ENCODE measurements at regions not wholly inside any gene's neighbourhood (a gene's known extent, or its start where the extent isn't known, plus 50 kb on each side); places are given as distances from the start of the nearest gene placed in this dataset.
A peak's percentile ranks its signal among the peaks of the same experiment; 100 is the strongest.
"Not testable (repeated sequence)": the region's sequence is repeated elsewhere in the genome, so short reads cannot be mapped to it uniquely, and the experiment has no call there.

DNA sequence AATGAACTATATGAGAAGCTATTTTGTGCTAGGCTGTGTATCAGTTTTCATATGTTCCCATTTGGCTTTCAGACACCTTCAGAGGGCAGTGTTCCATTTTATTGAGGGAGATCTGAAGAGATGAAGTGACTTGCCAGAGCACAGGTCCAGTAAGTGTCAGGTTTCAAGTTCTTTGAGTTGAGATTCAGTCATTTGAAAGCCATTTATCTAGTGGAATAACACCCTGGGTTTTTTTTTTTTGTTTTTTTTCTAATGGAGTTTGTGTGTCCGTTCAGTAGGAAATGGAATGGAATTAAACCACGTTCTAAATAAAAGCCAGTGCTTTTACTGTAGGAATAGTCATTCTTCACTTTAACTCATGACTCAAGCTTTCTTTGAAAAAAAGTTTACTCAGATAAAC, 652.9 kb upstream of the USP24 start:
- no peak overlapping the region for H3K4me3 ChIP-seq (ENCODE audit: low read depth, low read length)
- TF ChIP-seq, protein P1, sequence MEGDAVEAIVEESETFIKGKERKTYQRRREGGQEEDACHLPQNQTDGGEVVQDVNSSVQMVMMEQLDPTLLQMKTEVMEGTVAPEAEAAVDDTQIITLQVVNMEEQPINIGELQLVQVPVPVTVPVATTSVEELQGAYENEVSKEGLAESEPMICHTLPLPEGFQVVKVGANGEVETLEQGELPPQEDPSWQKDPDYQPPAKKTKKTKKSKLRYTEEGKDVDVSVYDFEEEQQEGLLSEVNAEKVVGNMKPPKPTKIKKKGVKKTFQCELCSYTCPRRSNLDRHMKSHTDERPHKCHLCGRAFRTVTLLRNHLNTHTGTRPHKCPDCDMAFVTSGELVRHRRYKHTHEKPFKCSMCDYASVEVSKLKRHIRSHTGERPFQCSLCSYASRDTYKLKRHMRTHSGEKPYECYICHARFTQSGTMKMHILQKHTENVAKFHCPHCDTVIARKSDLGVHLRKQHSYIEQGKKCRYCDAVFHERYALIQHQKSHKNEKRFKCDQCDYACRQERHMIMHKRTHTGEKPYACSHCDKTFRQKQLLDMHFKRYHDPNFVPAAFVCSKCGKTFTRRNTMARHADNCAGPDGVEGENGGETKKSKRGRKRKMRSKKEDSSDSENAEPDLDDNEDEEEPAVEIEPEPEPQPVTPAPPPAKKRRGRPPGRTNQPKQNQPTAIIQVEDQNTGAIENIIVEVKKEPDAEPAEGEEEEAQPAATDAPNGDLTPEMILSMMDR (IDR thresholded peaks at IDR 0.05; ENCODE audit: insufficient read depth, low read length): no peak
- peak; percentile 55 for DNase-seq (ENCODE audit: low read depth)

- no peak for DNase-seq (ENCODE audit: low read depth)
- H3K4me3 ChIP-seq (ENCODE audit: low read depth, low read length): no peak overlapping the region
- TF ChIP-seq, protein P1 (IDR thresholded peaks at IDR 0.05; ENCODE audit: insufficient read depth, low read length): no peak
These were observed 652.2 kb upstream of the USP24 start for GRCh38 chr1:55867304-55867843.

DNA sequence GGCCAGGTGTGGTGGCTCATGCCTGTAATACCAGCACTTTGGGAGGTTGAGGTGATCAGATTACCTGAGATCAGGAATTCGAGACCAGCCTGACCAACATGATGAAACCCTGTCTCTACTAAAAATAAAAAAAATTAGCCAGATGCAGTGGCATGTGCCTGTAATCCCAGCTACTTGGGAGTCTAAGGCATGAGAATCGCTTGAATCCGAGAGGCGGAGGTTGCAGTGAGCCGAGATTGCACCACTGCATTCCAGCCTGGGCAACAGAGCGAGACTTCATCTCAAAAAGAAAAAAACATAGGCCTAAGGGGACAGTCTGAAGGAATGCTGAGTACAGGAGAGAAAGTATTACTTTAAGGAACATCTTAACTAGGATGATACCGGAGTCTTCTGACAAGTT, 650.6 kb upstream of the USP24 start:
- DNase-seq (ENCODE audit: low read depth); H3K4me3 ChIP-seq (ENCODE audit: low read depth, low read length): not testable (repeated sequence)

DNA sequence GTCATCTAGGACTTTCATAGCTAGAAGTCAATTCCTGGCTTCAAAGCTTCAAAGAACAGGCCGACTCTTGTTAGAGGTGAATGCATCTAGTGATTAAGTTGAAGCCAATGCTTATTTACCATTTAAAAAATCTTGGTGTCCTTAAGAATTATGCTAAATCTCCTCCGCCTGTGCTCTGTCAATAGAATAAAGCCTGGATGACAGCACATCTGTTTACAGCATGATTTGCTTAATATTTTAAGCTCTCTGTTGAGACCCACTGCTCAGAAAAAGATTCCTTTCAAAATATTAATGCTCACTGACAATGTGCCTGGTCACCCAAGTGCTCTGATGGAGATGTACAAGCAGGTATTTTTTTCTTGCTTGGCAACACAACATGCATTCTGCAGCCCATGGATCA, 649.1 kb upstream of the USP24 start:
- TF ChIP-seq, protein P1 (IDR thresholded peaks at IDR 0.05; ENCODE audit: insufficient read depth, low read length): no peak
- DNase-seq (ENCODE audit: low read depth): no peak
- no peak overlapping the region for H3K4me3 ChIP-seq (ENCODE audit: low read depth, low read length)

DNA sequence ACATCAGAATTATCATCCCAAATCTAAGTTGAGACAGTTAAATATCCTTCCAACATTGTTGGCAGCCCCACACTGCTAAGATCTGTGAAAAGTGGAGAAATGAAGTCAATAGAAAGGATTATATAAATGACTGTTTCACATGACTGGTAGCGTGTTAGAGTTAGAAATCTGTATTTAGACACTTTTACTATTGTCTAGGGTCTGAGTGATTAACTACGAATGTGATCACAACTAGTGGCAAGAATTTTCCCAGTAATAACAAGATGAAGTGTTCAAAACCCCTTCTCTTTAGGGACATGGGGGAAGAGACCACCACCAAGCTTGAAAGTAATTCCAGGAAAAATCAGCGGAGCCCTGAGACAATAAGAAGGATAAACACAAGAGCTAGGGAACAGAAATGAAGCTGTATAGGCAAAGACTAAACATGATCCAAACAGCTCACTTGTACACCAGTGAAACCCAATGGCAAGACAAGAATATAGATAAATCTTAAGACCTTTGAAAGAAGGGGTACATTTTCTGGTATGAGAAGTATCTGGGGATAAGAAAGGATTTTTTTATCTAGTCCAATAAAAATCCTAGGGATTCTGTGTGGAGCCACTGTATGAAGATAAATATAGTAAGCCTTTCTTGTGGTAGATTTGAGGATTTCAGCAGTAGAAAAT, 646.6 kb upstream of the USP24 start:
- no peak for DNase-seq (ENCODE audit: low read depth)
- H3K4me3 ChIP-seq (ENCODE audit: low read depth, low read length): no peak overlapping the region
- TF ChIP-seq, protein P1 (IDR thresholded peaks at IDR 0.05; ENCODE audit: insufficient read depth, low read length): no peak

- TF ChIP-seq, protein P1 (IDR thresholded peaks at IDR 0.05; ENCODE audit: insufficient read depth, low read length): no peak
- DNase-seq (ENCODE audit: low read depth): peak; percentile 77
- H3K4me3 ChIP-seq (ENCODE audit: low read depth, low read length): no peak overlapping the region
These were observed 645.8 kb upstream of the USP24 start for GRCh38 chr1:55860798-55861519.

DNA sequence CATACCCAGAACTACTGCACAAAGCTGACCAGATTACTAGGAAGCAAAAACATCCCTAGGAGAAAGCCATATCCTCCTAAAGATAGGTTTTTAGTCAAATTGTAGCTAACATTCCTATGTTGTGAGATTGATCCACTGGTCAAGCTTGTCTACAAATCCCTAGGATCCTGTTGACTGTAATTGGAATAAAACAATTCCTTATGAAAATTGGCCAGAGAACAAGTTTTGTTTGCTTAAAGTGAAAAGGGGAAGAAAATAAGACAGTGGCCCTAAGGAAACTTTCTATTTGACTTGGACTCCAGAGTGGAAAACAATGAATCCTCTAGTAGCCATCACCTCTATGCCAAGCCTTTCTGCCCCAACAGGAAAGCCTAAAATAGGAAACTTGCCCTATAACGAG, 645.2 kb upstream of the USP24 start:
- DNase-seq (ENCODE audit: low read depth): no peak

More for the DNA sequence above, 645.2 kb upstream of the USP24 start:
- no peak overlapping the region for H3K4me3 ChIP-seq (ENCODE audit: low read depth, low read length)
- TF ChIP-seq, protein P1 (IDR thresholded peaks at IDR 0.05; ENCODE audit: insufficient read depth, low read length): no peak
